SU-DHL-6 (cell line): ENCODE measurements at regions not wholly inside any gene's neighbourhood (a gene's known extent, or its start where the extent isn't known, plus 50 kb on each side); places are given as distances from the start of the nearest gene placed in this dataset.

Source experiments
- H2AFZ ChIP-seq: fragments of 200-600 bp; sonication (generic); 2 replicates; pipeline ENCODE4 v1.6.1; 2014; ENCODE audit warnings: low read depth, mild to moderate bottlenecking, moderate library complexity, mixed read lengths, antibody characterized with exemption, low read length; ENCODE audit not compliant: severe bottlenecking
- H3F3A ChIP-seq: fragments of 200-600 bp; shearing (Covaris generic); 2 replicates; pipeline ENCODE4 v1.6.0; 2016; ENCODE audit warnings: antibody characterized with exemption, mild to moderate bottlenecking; ENCODE audit not compliant: insufficient read depth
- H3K27ac ChIP-seq: fragments of 200-600 bp; sonication (generic); 2 replicates; pipeline ENCODE4 v1.5.1; 2016; ENCODE audit warnings: low read depth, mild to moderate bottlenecking, low read length, moderate library complexity, mixed read lengths
- H3K27me3 ChIP-seq: fragments of 200-600 bp; sonication (generic), shearing (Covaris generic); 2 replicates; pipeline ENCODE4 v1.6.0; 2014; ENCODE audit warnings: mild to moderate bottlenecking, low read length
- H3K36me3 ChIP-seq: fragments of 200-600 bp; sonication (generic); 2 replicates; pipeline ENCODE4 v1.6.1; 2014; ENCODE audit warnings: mild to moderate bottlenecking, low read length, mixed read lengths
- H3K4me2 ChIP-seq: fragments of 300-600, 200-600 bp; shearing (Covaris generic), sonication (generic); 2 replicates; pipeline ENCODE4 v1.6.0; 2014; ENCODE audit warnings: low read length, low read depth, mild to moderate bottlenecking; ENCODE audit not compliant: poor library complexity, severe bottlenecking
- H3K4me3 ChIP-seq: fragments of 200-600 bp; sonication (generic); 2 replicates; pipeline ENCODE4 v1.5.1; 2014; ENCODE audit warnings: antibody characterized with exemption, low read length, mild to moderate bottlenecking, mixed read lengths; ENCODE audit not compliant: insufficient read depth, poor library complexity, severe bottlenecking
- H3K79me2 ChIP-seq: fragments of 200-600 bp; sonication (generic); 2 replicates; pipeline ENCODE4 v1.6.1; 2014; ENCODE audit warnings: mild to moderate bottlenecking, low read length, moderate library complexity; ENCODE audit not compliant: insufficient read depth
- H3K9ac ChIP-seq: fragments of 200-600 bp; sonication (generic); 2 replicates; pipeline ENCODE4 v1.7.0; 2014; ENCODE audit warnings: mild to moderate bottlenecking, low read length
- H3K9me2 ChIP-seq: fragments of 200-600 bp; sonication (generic); replicated peaks from 2 replicates; pipeline ENCODE4 v1.6.1; 2014; ENCODE audit warnings: low read length; ENCODE audit not compliant: insufficient read depth
- H3K9me3 ChIP-seq: fragments of 200-600 bp; sonication (generic); 2 replicates; pipeline ENCODE4 v1.6.1; 2014; ENCODE audit warnings: low read length, mixed read lengths; ENCODE audit not compliant: insufficient read depth
- H4K20me1 ChIP-seq: fragments of 200-600 bp; sonication (generic); 2 replicates; pipeline ENCODE4 v1.6.1; 2014; ENCODE audit warnings: low read depth, mild to moderate bottlenecking, antibody characterized with exemption, low read length, moderate library complexity, mixed read lengths
- CTCF ChIP-seq: fragments of 200-600 bp; sonication (generic); IDR thresholded peaks from one replicate; pipeline ENCODE4 v1.5.1; 2017; ENCODE audit warnings: antibody characterized with exemption, mild to moderate bottlenecking, low read length, moderate library complexity; ENCODE audit not compliant: insufficient read depth, poor library complexity, severe bottlenecking
- EZH2phosphoT487 ChIP-seq: fragments of 200-600 bp; sonication (generic), shearing (Covaris generic); conservative IDR thresholded peaks from 2 replicates; pipeline ENCODE4 v1.6.1; 2018; ENCODE audit warnings: mild to moderate bottlenecking, antibody characterized with exemption, low read length, moderate library complexity, mixed read lengths

GRCh38 chr13:59121507-59121906 is 1042.2 kb downstream of the DIAPH3 start:
- Histone ChIP-seq H3F3A (no peaks in the 10 kb centered on the region), H3K79me2 (no peaks in the 10 kb centered on the region), H3K4me2 (no peak overlapping the region), H3K9me3 (no peaks in the 10 kb centered on the region), H2AFZ (no peak overlapping the region), H3K9ac (no peak overlapping the region), H3K27ac (no peak overlapping the region), H3K36me3 (0 out of 2 replicates have a peak, but pooled peaks cover 2% of the 10 kb centered on the region), H3K27me3 (no peaks in the 10 kb centered on the region), H3K9me2 (no peaks in the 10 kb centered on the region), H4K20me1 (no peaks in the 10 kb centered on the region), H3K4me3 (no peak overlapping the region)
- TF ChIP-seq CTCF (no peak), EZH2phosphoT487 (no peak)

- Histone ChIP-seq H3K27me3 (no peaks in the 10 kb centered on the region), H3K9me2 (no peaks in the 10 kb centered on the region), H3K9me3 (no peaks in the 10 kb centered on the region), H3K9ac (no peak overlapping the region), H3F3A (no peaks in the 10 kb centered on the region), H3K79me2 (no peaks in the 10 kb centered on the region), H3K4me2 (no peak overlapping the region), H3K36me3 (0 out of 2 replicates have a peak, but pooled peaks cover 2% of the 10 kb centered on the region), H3K27ac (no peak overlapping the region), H3K4me3 (no peak overlapping the region), H4K20me1 (no peaks in the 10 kb centered on the region), H2AFZ (no peak overlapping the region)
- TF ChIP-seq CTCF: no peak
- TF ChIP-seq EZH2phosphoT487: no peak
These were observed 1037.3 kb downstream of the DIAPH3 start for GRCh38 chr13:59126474-59126873.

GRCh38 chr13:59133903-59134302 is 1029.8 kb downstream of the DIAPH3 start:
- Histone ChIP-seq H3F3A (no peaks in the 10 kb centered on the region), H3K9me2 (no peaks in the 10 kb centered on the region), H3K9ac (no peak overlapping the region), H3K27me3 (no peaks in the 10 kb centered on the region), H3K4me2 (no peak overlapping the region), H2AFZ (no peak overlapping the region), H3K27ac (no peak overlapping the region), H3K9me3 (no peaks in the 10 kb centered on the region), H3K4me3 (no peak overlapping the region), H4K20me1 (no peaks in the 10 kb centered on the region), H3K79me2 (no peaks in the 10 kb centered on the region), H3K36me3 (no peaks in the 10 kb centered on the region)
- TF ChIP-seq EZH2phosphoT487 (no peak), CTCF (no peak)

GRCh38 chr13:59144700-59145099 is 1019.0 kb downstream of the DIAPH3 start:
- H3K9ac ChIP-seq: no peak overlapping the region
- no peaks in the 10 kb centered on the region for H3F3A ChIP-seq
- no peak overlapping the region for H2AFZ ChIP-seq
- no peak overlapping the region for H3K27ac ChIP-seq
- H3K36me3 ChIP-seq: no peaks in the 10 kb centered on the region
- no peaks in the 10 kb centered on the region for H3K79me2 ChIP-seq
- no peaks in the 10 kb centered on the region for H3K9me3 ChIP-seq
- no peak overlapping the region for H3K4me3 ChIP-seq
- H3K4me2 ChIP-seq: no peak overlapping the region
- TF ChIP-seq EZH2phosphoT487 (no peak), CTCF (no peak)
- no peaks in the 10 kb centered on the region for H3K27me3 ChIP-seq
- no peaks in the 10 kb centered on the region for H4K20me1 ChIP-seq
- H3K9me2 ChIP-seq: no peaks in the 10 kb centered on the region
